ENCODE measurements at regions not wholly inside any gene's neighbourhood (a gene's known extent, or its start where the extent isn't known, plus 50 kb on each side); places are given as distances from the start of the nearest gene placed in this dataset.

GRCh38 chr11:134667175-134667500 lies 255.1 kb upstream of the B3GAT1 start:
- H3K27me3 Mint-ChIP-seq (ENCODE audit: low read depth): peaks cover 10% of the 10 kb centered on the region
- H3K4me1 Mint-ChIP-seq: peaks cover 4% of the 10 kb centered on the region; the same call in 1 of the 2 replicates
- no peak overlapping the region for H3K4me3 Mint-ChIP-seq
- POLR2A ChIA-PET: no interaction called here
- TF ChIP-seq CREM (CRISPR knock-in tag; IDR thresholded peaks at IDR 0.05) (no peak), MXD4 (CRISPR knock-in tag; IDR thresholded peaks at IDR 0.05; ENCODE audit: borderline replicate concordance) (no peak), ATF6 (CRISPR knock-in tag; IDR thresholded peaks at IDR 0.05) (no peak), ATF2 (CRISPR knock-in tag; IDR thresholded peaks at IDR 0.05; ENCODE audit: borderline replicate concordance, low read depth) (no peak)
- H3K27ac Mint-ChIP-seq: no peak overlapping the region
- DNase-seq (ENCODE audit: low spot score) (no peak), ATAC-seq (no peak)
- peaks cover 26% of the 10 kb centered on the region for H3K9me3 Mint-ChIP-seq
- no peaks in the 10 kb centered on the region; the same call in 1 of the 2 replicates for H3K36me3 Mint-ChIP-seq
- CTCF ChIA-PET: no interaction called here

- CTCF ChIA-PET: no interaction called here
- Mint-ChIP-seq H3K4me1 (peaks cover 4% of the 10 kb centered on the region; the same call in 1 of the 2 replicates), H3K4me3 (no peak overlapping the region), H3K27me3 (ENCODE audit: low read depth) (peaks cover 10% of the 10 kb centered on the region), H3K27ac (no peak overlapping the region), H3K9me3 (peaks cover 32% of the 10 kb centered on the region), H3K36me3 (peaks cover 5% of the 10 kb centered on the region)
- POLR2A ChIA-PET: no interaction called here
- no peak for DNase-seq (ENCODE audit: low spot score)
- no peak for ATAC-seq
- no peak for TF ChIP-seq FOXP4 (CRISPR knock-in tag; IDR thresholded peaks at IDR 0.05)
- TF ChIP-seq ZNF512 (CRISPR knock-in tag; IDR thresholded peaks at IDR 0.05; ENCODE audit: borderline replicate concordance): no peak
- TF ChIP-seq ATF1 (CRISPR knock-in tag; IDR thresholded peaks at IDR 0.05): no peak
- no peak for TF ChIP-seq HMGXB4 (CRISPR knock-in tag; IDR thresholded peaks at IDR 0.05)
- no peak for TF ChIP-seq RORB (CRISPR knock-in tag; IDR thresholded peaks at IDR 0.05)
- TF ChIP-seq SOX15 (CRISPR knock-in tag; IDR thresholded peaks at IDR 0.05): no peak
- no peak for TF ChIP-seq FOXJ3 (CRISPR knock-in tag; IDR thresholded peaks at IDR 0.05; ENCODE audit: borderline replicate concordance)
- no peak for TF ChIP-seq NR3C1 (CRISPR knock-in tag; conservative IDR thresholded peaks at IDR 0.05; ENCODE audit: low read depth)
- no peak for TF ChIP-seq ATF6 (CRISPR knock-in tag; IDR thresholded peaks at IDR 0.05)
- no peak for TF ChIP-seq FOXP1 (CRISPR knock-in tag; IDR thresholded peaks at IDR 0.05; ENCODE audit: borderline replicate concordance)
- TF ChIP-seq E2F4 (CRISPR knock-in tag; IDR thresholded peaks at IDR 0.05; ENCODE audit: borderline replicate concordance, low read depth): no peak
- TF ChIP-seq ZSCAN18 (CRISPR knock-in tag; IDR thresholded peaks at IDR 0.05): no peak
Observed at GRCh38 chr11:134666273-134667174, 254.5 kb upstream of the B3GAT1 start.

All from WTC11 (cell line).